Bronchial epithelial cell (primary cell): ENCODE measurements at regions not wholly inside any gene's neighbourhood (a gene's known extent, or its start where the extent isn't known, plus 50 kb on each side); places are given as distances from the start of the nearest gene placed in this dataset.

Experiments
- DNase-seq: peaks from one replicate; pipeline ENCODE4 v3.0.0-alpha.2; 2010; ENCODE audit warnings: low read depth
- FAIRE-seq: peaks from 2 replicates; lab custom pipeline; 2011; peaks lifted over from hg19 to GRCh38; lab: Jason Lieb, UNC
- H3K27me3 ChIP-seq: 2 replicates; pipeline ENCODE4 v1.5.1; 2011; ENCODE audit warnings: low read length; ENCODE audit not compliant: control insufficient read depth, insufficient read depth
- H3K36me3 ChIP-seq: 2 replicates; pipeline ENCODE4 v1.5.1; 2011; ENCODE audit warnings: low read length; ENCODE audit not compliant: control insufficient read depth, insufficient read depth
- H3K4me3 ChIP-seq: 2 replicates; pipeline ENCODE4 v1.5.1; 2011; ENCODE audit warnings: mild to moderate bottlenecking, low read depth, low read length, control low read depth
- CTCF ChIP-seq: IDR thresholded peaks from 2 replicates; pipeline ENCODE4 v1.5.1; 2011; ENCODE audit warnings: mild to moderate bottlenecking, moderate library complexity, low read length, control low read depth, inconsistent platforms; ENCODE audit not compliant: insufficient read depth, severe bottlenecking

GRCh38 chr4:106676173-106676921, 307.8 kb upstream of the GIMD1 start:
- Histone ChIP-seq H3K4me3 (no peak overlapping the region), H3K27me3 (no peaks in the 10 kb centered on the region), H3K36me3 (no peaks in the 10 kb centered on the region)
- FAIRE-seq, result no peak
- TF ChIP-seq CTCF, result no peak
- DNase-seq, result peak; percentile 66

GRCh38 chr4:106671716-106672115, 303.1 kb upstream of the GIMD1 start:
- no peaks in the 10 kb centered on the region for H3K27me3 ChIP-seq
- TF ChIP-seq CTCF, result no peak
- H3K36me3 ChIP-seq, result no peaks in the 10 kb centered on the region
- no peak overlapping the region for H3K4me3 ChIP-seq
- DNase-seq (peak; percentile 7), FAIRE-seq (no peak)

GRCh38 chr4:106670976-106671375, 302.4 kb upstream of the GIMD1 start:
- FAIRE-seq, result no peak
- TF ChIP-seq CTCF, result no peak
- Histone ChIP-seq H3K27me3 (no peaks in the 10 kb centered on the region), H3K4me3 (no peak overlapping the region), H3K36me3 (no peaks in the 10 kb centered on the region)
- DNase-seq, result no peak

- H3K36me3 ChIP-seq, result no peaks in the 10 kb centered on the region
- no peak overlapping the region for H3K4me3 ChIP-seq
- peak; percentile 7 for DNase-seq
- H3K27me3 ChIP-seq, result no peaks in the 10 kb centered on the region
- FAIRE-seq, result no peak
- no peak for TF ChIP-seq CTCF
These were observed 290.8 kb upstream of the GIMD1 start for GRCh38 chr4:106659371-106659770.

- no peak for FAIRE-seq
- no peak for DNase-seq
- no peaks in the 10 kb centered on the region for H3K27me3 ChIP-seq
- no peaks in the 10 kb centered on the region for H3K36me3 ChIP-seq
- no peak for TF ChIP-seq CTCF
- H3K4me3 ChIP-seq, result no peak overlapping the region
These were observed 283.5 kb upstream of the GIMD1 start for GRCh38 chr4:106652095-106652494.

- Histone ChIP-seq H3K27me3 (no peaks in the 10 kb centered on the region), H3K4me3 (no peak overlapping the region), H3K36me3 (no peaks in the 10 kb centered on the region)
- no peak for TF ChIP-seq CTCF
- no peak for DNase-seq
- FAIRE-seq, result no peak
These were observed 282.1 kb upstream of the GIMD1 start for GRCh38 chr4:106650701-106651100.
